ENCODE measurements at regions not wholly inside any gene's neighbourhood (a gene's known extent, or its start where the extent isn't known, plus 50 kb on each side); places are given as distances from the start of the nearest gene placed in this dataset.
A peak's percentile ranks its signal among the peaks of the same experiment; 100 is the strongest.
"Not testable (repeated sequence)": the region's sequence is repeated elsewhere in the genome, so short reads cannot be mapped to it uniquely, and the experiment has no call there.

DNA sequence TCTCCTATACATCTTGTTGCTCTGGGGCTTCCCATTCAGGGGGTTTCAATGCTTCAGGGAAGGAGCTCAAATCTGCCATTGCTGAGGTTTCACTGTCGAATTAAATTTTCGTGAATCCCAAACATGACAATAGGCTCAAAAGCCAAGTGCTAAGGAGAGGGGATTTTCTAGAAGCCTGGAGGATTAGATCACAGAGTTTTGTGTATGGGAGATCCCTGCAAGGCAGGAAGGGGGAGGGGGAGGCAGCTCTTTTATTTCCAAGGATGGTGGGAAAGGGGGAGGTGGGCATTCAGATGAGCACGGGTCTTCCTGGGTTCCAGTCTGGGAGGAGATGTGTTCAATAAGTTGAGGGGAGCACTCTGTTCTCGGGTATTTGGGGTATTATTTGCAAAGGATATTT lies 69.9 kb upstream of the DLG1 start:
- DNase-seq (ENCODE audit: low spot score), result no peak

DNA sequence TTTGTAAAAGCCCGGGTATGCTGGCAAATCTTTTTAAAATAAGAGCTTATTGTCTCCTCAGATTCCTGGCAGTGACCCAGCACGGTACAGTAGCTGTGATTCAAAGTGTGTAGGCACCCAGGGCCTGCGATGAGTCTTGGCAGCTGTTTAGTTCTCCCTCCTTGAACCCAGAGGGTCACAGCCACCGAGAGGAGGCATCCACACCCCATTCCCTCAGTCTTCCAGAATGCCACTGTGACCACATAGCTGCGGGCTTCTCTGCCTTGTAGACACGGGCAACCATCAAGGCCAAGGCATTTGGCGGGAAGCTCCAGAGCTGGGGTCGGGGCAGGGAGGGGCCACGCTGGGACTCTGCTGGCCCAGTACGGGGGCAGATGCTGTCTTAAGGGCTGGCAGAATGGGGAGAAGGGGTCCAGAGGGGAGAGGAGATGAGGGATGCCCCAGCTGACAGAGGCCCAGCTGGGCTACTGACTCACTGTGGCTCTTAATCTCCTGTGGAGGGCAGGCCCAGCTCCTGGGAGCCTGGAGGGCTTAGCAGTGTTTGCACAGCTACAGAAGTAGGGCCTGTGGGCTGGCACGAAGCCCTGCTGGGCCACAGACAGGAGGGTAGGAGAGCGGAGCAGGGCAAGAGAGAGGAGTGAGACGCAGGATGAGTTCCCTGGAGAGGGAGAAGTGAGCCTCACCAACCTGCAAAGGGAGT lies 68.8 kb upstream of the DLG1 start:
- DNase-seq (ENCODE audit: low spot score), result peak; percentile 54

DNA sequence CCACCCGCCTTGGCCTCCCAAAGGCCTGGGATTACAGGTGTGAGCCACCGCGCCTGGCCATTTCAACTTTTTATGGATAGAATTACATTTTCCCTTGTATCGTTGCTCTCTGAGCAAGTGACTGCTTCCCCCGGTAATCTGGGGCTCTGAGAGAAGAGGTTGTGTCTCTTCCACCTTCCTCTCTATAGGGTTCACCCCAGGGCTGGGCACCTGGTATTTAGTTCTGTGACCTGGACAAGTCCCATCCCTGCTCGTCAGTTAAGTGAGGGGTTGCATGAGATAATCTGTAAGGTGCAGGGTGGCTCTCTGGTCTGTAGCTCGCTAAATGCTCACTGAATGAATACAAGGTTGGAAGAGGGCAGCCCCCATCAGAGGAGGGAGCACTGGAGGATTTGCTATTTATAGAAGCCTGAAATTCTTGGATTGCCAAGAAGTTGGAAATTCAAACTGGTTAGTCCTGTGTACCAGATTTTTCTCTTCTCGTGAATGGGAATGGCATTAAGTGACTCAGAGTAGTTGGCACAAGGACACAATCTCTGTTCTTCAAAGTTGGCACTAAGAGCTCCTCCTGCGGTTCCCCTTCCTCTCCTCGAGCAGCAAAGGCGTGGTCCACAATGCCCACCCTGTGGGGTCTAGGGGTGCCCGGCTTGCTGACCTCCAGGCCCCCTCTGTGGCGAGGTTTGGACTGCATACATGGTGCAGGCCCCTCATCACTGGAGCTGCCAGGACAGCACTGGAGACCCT lies 68.1 kb upstream of the DLG1 start:
- no peak for DNase-seq (ENCODE audit: low spot score)

DNA sequence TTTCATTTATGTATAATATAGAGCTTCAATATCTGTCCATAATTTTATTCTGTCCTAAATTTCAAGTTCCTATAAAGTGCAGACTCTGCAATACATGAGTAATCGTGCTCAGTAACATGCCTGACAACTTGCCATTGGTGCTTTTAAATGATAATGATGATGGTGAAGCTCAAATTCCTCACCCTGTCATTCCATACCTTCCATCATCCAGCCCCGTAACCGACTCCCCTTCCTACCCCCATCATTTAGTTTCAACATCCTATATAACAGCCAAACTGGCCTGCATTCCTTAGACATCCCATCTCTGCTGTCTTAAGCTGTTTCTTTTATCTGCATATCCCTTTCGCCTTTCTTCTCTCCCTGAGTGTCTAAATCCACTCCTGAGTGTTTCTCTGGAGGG lies 67.2 kb upstream of the DLG1 start:
- DNase-seq (ENCODE audit: low spot score), result no peak

DNA sequence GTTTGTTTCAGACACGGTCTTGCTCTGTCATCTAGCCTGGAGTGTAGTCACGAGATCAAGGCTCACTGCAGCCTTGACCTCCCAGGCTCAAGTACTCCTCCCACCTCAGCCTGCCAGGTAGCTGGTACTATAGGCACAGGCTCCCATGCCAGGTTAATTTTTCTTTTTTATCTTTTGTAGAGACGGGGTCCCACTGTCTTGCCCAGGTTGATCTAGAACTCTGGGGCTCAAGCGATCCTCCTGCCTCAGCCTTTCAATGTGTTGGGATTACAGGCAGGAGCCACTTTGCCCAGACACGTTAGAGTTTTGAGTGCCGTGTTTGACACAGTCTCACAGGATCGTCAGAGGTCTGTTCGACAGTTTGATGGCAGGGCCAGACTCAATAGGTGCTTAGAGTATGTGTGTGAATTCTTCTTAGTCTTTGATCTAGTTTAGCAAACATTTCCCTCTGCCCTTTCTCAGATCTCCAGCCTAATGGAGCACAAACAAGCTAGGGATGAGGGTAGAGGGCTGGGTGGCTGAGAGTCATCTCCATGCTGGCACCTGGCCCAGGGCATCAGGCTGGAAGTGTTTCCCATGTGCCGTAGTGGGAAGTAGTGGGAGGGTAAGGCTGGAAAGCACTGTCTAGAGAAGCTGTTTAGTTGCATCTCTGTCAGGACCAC lies 66.1 kb upstream of the DLG1 start:
- DNase-seq (ENCODE audit: low spot score), result no peak

DNA sequence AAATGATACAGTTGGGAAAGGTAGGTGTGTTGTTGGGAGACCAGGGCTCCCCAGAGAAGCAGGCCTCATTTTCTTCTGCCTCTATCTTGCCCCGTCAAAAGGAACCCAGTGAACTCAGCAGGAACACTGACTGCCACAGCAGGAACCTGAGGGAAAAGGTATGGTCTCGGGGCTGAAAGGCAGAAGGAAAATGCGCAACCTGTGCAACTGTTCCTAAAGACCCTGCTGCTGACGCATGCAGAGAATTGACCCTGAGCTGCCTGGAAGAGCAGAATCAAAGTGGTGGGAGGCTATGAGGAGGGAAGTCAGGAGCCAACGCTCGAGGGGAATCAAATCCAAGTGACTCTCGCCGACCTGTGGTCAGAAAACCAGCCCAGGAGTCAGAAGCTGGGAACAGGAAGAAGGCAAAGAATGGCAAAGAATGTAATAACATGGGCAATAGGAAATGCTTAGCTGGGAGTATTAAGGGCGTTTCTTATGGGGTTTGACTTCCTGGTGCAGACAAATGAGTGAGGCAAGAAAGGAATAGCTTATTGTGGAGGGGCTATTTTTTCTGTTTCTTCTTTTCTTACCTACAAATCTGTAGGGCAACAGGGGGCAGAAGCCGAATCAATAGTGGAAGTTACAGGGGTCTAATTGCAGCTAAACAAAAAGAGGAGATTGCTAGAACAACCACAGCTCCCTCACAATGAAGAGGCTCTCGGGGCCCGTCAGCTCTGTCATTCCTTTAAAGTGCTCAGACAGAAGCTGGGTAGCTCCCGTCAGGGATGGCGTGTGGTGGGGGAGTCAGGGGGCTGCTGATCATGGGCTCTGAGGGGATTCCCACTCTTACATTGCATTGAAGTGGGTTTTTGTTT lies 65.4 kb upstream of the DLG1 start:
- no peak for DNase-seq (ENCODE audit: low spot score)

DNA sequence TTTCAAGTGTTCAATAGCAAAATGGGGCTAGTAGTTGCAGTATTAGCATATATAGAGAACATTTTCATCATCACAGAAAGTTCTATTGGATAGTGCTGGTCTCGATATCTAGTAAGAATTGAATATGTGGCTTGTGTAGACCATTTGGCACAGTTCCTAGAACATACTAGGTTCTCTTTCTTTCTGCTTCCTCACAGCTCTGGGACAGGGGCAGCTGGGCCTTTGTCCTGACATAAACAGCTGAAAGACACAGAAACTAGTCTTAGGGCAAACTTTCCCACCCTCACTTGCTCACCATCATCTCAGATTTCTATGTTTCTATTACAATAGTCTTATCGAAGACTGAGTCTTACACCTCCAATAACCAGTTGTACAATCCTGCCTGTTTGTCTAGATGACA lies 63.7 kb upstream of the DLG1 start:
- DNase-seq (ENCODE audit: low spot score), result no peak

DNA sequence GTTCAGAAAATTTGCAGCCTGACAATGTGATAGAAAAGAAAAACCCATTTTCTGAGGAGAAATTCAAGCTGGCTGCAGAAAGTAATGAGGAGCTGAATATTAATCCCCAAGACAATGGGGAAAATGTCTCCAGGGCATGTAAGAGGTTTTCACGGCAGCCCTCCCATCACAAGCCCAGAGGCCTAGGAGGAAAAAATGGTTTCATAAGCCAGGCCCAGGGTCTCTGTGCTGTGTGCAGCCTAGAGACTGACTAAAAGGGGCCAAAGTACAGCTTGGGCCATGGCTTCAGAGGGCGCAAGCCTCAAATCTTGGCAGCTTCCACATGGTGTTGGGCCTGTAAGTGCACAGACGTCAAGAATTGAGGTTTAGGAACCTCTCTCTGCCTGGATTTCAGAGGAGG lies 61.7 kb upstream of the DLG1 start:
- DNase-seq (ENCODE audit: low spot score), result not testable (repeated sequence)

DNA sequence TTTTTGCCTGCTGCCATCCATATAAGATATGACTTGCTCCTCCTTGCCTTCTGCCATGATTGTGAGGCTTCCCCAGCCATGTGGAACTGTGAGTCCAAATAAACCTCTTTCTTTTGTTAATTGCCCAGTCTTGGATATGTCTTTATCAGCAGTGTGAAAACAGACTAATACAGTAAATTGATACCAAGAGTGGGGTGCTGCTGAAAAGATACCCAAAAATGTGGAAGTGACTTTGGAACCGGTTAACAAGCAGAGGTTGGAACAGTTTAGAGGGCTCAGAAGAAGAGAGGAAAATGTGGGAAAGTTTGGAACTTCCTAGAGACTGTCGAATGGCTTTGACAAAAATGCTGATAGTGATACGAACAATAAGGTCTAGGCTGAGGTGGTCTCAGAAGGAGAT lies 61.1 kb upstream of the DLG1 start:
- not testable (repeated sequence) for DNase-seq (ENCODE audit: low spot score)

DNA sequence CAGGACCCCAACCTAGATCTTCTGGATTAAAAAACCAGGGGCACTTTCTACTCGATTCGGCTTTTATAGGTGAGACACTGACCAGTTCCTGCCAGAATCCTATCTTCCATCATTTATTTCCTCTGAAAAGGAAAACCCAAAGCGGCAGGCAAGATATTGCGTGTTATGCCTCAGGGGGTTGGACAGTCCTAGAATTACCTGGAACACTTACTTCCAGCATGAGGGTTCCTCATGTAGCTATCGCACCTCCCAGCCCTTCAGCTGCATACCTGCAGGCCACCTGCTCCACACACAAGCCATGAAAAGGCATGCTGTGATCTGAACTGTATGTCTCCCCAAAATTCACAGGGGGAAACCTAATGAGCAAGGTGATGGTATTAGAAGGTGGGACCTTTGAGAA lies 58.3 kb upstream of the DLG1 start:
- DNase-seq (ENCODE audit: low spot score), result no peak

DNA sequence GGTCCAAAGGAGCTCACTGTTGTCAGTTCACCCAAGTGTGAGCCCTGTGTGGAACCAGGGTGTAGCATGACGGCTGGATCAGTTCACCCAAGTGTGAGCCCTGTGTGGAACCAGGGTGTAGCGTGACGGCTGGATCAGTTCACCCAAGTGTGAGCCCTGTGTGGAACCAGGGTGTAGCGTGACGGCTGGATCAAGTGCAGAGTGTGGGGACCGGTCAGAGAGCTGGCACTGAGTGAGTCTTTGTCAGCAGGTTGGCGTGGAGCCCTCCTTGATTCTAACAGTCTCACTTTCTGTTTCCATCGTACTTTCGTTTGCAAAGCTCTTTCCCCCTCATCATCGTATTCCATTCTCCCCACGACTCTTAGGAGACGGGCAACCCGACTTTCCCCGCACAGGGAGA lies 57.9 kb upstream of the DLG1 start:
- peak; percentile 61 for DNase-seq (ENCODE audit: low spot score)

DNA sequence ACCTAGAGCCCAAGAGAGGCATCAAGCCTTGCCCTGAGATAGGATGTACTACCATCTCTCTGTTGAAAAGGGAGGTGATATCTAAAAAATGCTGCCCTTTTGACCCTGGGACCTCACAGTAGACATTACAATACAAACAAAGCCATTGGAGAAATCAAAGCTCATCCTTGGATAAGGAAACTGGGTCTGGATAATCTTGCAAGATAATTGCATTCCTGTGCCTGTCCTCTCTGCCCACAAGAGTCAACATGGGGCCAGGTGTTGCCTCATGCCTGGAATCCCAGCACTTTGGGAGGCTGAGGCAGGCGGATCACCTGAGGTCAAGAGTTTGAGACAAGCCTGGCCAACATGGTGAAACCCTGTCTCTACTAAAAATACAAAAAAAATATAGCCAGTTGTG lies 57.3 kb upstream of the DLG1 start:
- no peak for DNase-seq (ENCODE audit: low spot score)

DNA sequence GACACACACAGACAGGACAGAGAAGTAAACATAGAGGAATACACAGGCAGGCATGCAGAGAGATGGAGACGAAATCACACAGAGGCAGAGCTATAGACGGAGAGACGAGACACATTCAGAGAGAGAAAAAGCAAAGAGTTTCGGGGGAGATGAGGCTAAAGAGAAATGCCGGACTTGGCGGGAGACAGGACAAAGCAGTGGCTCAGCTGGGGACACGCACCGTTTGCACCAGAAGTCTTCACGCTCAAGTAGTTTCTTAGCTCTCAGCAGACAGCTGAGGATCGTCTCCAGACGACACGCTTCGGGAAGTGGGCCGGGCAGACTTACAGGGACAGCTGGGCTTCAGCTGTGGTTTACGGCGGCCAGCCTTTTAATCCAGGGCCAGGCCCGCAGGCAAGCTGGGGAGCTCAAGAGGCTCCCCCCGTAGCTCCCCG lies 56.2 kb upstream of the DLG1 start:
- DNase-seq (ENCODE audit: low spot score), result peak; percentile 72

DNA sequence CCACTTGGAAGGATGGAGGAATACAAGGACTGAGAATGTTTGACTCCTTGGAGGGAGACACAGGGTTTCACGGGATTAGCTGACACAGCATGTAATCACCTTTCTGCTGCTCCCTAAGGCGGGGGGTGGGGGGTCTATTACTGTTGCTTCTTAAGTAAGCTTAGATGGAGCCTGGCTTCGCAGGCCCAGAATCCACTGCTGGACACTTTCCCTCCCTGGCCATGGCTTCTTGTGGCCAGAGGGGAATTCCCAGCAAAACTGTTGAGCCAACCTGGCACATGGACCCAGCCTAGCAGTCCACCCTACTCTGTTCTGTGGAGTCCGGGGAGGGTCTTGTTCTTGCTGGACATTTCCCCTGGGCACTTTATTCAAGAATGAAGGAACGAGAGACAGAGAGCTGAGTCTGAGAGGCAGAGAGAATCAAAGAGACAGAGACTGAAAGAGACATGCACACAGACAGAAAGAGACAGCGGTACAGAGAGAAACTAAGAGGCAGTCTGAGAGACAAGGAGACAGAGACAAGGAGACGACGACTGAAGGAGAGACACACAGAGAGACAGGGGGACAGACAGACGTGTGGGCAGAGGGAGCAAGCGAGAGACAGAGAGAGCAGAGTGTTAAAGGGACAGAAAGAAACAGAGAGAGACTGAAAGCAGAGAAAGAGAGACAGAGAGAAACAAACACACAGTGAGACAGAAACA lies 55.6 kb upstream of the DLG1 start:
- DNase-seq (ENCODE audit: low spot score), result no peak

DNA sequence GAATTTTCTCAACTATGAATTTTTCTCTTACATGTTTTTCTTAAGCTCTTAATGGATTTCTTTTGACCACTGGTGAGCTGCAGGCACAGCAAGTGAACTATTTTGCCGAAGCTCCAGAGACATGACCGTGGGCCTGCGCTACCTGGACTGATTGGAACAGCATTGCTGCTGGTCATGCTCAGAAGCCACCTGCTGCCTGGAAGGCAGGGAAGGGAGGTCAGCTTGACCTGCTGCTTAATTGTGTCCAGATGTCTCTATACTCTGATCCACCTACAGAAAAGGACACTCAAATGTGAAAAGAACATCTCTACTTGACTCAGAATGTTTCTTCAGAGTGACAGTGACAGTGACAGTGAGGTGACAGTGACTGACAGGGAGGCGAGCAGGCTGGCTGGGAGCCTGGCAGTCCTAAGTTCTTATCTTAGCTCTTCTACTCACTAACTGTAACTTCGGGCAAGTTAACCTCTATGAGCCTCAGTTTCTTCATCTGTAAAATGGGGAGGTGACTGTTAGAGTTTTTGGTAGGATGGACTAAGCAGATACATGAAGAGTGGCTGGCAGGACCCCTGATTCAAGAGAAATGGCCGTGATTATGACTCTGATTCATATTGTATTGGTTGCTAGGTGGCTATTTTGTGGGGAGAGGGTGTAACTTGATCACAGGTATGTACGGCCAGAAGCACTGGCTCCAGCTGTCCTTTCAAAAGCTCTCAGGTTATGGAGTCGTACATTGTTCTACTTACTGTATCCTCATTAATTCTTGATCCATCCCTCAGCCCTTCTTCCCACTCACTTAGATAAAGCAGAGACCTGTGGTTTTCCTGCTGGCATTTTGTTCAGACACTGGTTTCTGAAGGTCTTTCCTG lies 54.8 kb upstream of the DLG1 start:
- DNase-seq (ENCODE audit: low spot score), result no peak

DNA sequence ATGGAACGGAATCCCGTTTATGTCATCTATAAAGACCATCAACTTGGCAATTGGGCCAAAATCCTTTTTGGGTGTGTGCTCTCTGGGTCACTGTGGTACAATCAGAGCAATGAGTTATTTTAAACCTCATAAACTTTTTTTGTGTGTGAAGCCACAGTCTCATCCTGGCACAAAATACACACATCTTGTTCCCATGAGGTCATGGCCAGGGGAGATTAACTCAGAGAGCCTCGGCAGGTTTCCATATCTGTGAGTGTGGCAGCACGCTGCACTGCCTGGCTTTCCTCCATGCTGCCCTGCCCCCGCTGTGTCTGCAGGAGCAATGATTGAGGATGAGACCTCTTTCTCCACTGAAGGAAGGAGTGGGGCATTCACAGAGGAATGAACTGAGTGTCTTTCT lies 54.0 kb upstream of the DLG1 start:
- peak; percentile 82 for DNase-seq (ENCODE audit: low spot score)

DNA sequence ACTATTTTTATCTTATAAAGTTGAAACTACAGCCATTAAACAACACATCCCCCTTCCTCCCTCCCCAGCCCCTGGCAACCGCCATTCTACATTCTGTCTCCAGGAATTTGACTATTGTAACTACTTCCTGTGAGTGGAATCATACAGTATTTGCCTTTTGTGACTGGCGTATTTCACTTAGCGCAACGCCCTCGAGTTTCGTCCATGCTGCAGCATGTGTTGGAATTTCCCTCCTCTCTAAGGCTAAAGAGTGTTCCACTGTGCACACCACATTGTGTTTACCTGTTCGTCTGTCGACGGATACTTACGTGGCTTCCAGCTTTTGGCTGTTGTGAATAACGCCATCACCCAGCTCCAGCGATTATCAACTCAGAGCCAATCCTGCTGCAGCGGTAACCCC lies 52.0 kb upstream of the DLG1 start:
- DNase-seq (ENCODE audit: low spot score), result no peak

DNA sequence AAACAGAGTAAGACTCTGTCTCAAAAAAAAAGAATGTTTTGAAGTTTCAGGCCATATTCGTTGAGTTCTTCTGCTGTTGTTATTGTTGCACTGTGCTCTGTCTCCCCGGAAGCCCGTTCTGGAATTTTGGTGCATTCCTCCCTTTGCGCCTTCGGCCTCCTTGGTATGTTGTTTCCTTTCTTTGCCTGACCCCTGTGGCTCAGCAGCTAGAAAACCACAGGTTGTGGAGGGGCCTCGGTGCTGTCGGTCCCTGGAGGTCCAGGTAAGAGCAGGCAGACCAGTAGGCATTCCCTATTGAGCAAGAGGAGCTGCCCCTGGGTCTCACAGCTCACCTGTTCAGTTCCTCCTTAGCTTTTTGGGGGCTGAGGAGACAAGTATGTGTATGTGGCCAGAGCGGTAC lies 51.0 kb upstream of the DLG1 start:
- no peak for DNase-seq (ENCODE audit: low spot score)

All from AG20443 (cell line).